GM23338 (cell line): ENCODE measurements at regions not wholly inside any gene's neighbourhood (a gene's known extent, or its start where the extent isn't known, plus 50 kb on each side); places are given as distances from the start of the nearest gene placed in this dataset.

Source experiments
- ATAC-seq: fragments of 200-7000 bp; cut with Tn5 transposase; 3 replicates; pipeline ENCODE4 v1.9.1; 2020
- DNase-seq: peaks from one replicate; pipeline ENCODE4 v3.0.0-alpha.2; 2015; ENCODE audit warnings: low spot score
- H2AFZ ChIP-seq: fragments of 200-600 bp; sonication (generic); 2 replicates; pipeline ENCODE4 v1.8.0; 2016; ENCODE audit warnings: antibody characterized with exemption, mild to moderate bottlenecking, moderate library complexity
- H3F3A ChIP-seq: fragments of 200-600 bp; sonication (generic); replicated peaks from 2 replicates; pipeline ENCODE4 v1.8.0; 2017; ENCODE audit warnings: antibody characterized with exemption, mixed run types, low read depth
- H3K27ac ChIP-seq: fragments of 200-600 bp; sonication (generic); 2 replicates; pipeline ENCODE4 v1.6.1; 2016; ENCODE audit warnings: low read depth
- H3K27me3 ChIP-seq: fragments of 200-600 bp; sonication (generic); 2 replicates; pipeline ENCODE4 v1.8.0; 2016; ENCODE audit warnings: mild to moderate bottlenecking, mixed run types, moderate library complexity; ENCODE audit not compliant: insufficient read depth
- H3K36me3 ChIP-seq: fragments of 200-600 bp; sonication (generic); 2 replicates; pipeline ENCODE4 v1.8.0; 2016; ENCODE audit warnings: mild to moderate bottlenecking; ENCODE audit not compliant: insufficient read depth
- H3K4me1 ChIP-seq: fragments of 200-600 bp; sonication (generic); 2 replicates; pipeline ENCODE4 v1.8.0; 2016; ENCODE audit warnings: mild to moderate bottlenecking, moderate library complexity; ENCODE audit not compliant: insufficient read depth
- H3K4me2 ChIP-seq: fragments of 200-600 bp; sonication (generic); 2 replicates; pipeline ENCODE4 v1.7.1; 2017; ENCODE audit warnings: mixed run types
- H3K4me3 ChIP-seq: fragments of 200-600 bp; sonication (generic); 2 replicates; pipeline ENCODE4 v1.6.1; 2016; ENCODE audit warnings: mixed run types
- H3K79me2 ChIP-seq: fragments of 200-600 bp; sonication (generic); replicated peaks from 2 replicates; pipeline ENCODE4 v1.8.0; 2017; ENCODE audit warnings: mild to moderate bottlenecking; ENCODE audit not compliant: insufficient read depth
- H3K9me2 ChIP-seq: fragments of 200-600 bp; sonication (generic); 2 replicates; pipeline ENCODE4 v1.8.0; 2017; ENCODE audit not compliant: insufficient read depth
- H4K20me1 ChIP-seq: fragments of 200-600 bp; sonication (generic); replicated peaks from 2 replicates; pipeline ENCODE4 v1.8.0; 2017; ENCODE audit warnings: mild to moderate bottlenecking; ENCODE audit not compliant: insufficient read depth
- H3K27ac Mint-ChIP-seq: 2 replicates; pipeline ENCODE4 v1.8.0; 2020; ENCODE audit warnings: inconsistent platforms, mild to moderate bottlenecking, moderate library complexity, mixed read lengths
- H3K27me3 Mint-ChIP-seq: 3 replicates; pipeline ENCODE4 v1.8.0; 2022; ENCODE audit warnings: low read depth, mild to moderate bottlenecking, moderate library complexity, mixed read lengths, inconsistent platforms; ENCODE audit not compliant: insufficient read depth, poor library complexity
- H3K36me3 Mint-ChIP-seq: 3 replicates; pipeline ENCODE4 v1.8.0; 2021; ENCODE audit warnings: low read depth, mild to moderate bottlenecking, inconsistent platforms, moderate library complexity, mixed read lengths
- H3K4me1 Mint-ChIP-seq: 3 replicates; pipeline ENCODE4 v1.8.0; 2020; ENCODE audit warnings: mild to moderate bottlenecking, inconsistent platforms, mixed read lengths
- H3K4me3 Mint-ChIP-seq: 3 replicates; pipeline ENCODE4 v1.8.0; 2021; ENCODE audit warnings: moderate library complexity, mild to moderate bottlenecking, inconsistent platforms, mixed read lengths
- H3K9me3 Mint-ChIP-seq: 3 replicates; pipeline ENCODE4 v1.8.0; 2020; ENCODE audit warnings: moderate library complexity, mild to moderate bottlenecking, inconsistent platforms, mixed read lengths
- CREB1 ChIP-seq: fragments of 250-450 bp; sonication (Bioruptor Pico); IDR thresholded peaks from 2 replicates; pipeline ENCODE4 v1.5.0; 2020; ENCODE audit warnings: low read depth, mild to moderate bottlenecking, moderate library complexity
- CTCF ChIP-seq, 2 experiments: fragments of 200-600 bp in 1 of 2; sonication (generic) in 1 of 2; conservative IDR thresholded peaks; 2 replicates each; pipeline versions ENCODE4 v1.5.1 to v1.6.1; 2016 to 2017; ENCODE audit warnings: antibody characterized with exemption in 2 of 2, low read depth in 2 of 2, mild to moderate bottlenecking in 2 of 2, moderate library complexity in 1 of 2
- ETS1 ChIP-seq: IDR thresholded peaks from 2 replicates; pipeline ENCODE4 v1.6.1; 2016; ENCODE audit warnings: antibody characterized with exemption
- EZH2 ChIP-seq: fragments of 200-600 bp; sonication (generic); IDR thresholded peaks from one replicate; pipeline ENCODE4 v1.8.0; 2017; ENCODE audit warnings: antibody characterized with exemption, mild to moderate bottlenecking, low read depth; ENCODE audit not compliant: unreplicated experiment
- EZH2phosphoT487 ChIP-seq: fragments of 200-600 bp; sonication (generic); IDR thresholded peaks from one replicate; pipeline ENCODE4 v1.8.1; 2018; ENCODE audit warnings: antibody characterized with exemption; ENCODE audit not compliant: unreplicated experiment
- JUNB ChIP-seq: IDR thresholded peaks from one replicate; pipeline ENCODE4 v1.6.1; 2016; ENCODE audit warnings: antibody characterized with exemption; ENCODE audit not compliant: unreplicated experiment
- NANOG ChIP-seq: IDR thresholded peaks from 2 replicates; pipeline ENCODE4 v1.6.1; 2016; ENCODE audit warnings: antibody characterized with exemption, borderline replicate concordance
- POLR2AphosphoS5 ChIP-seq: IDR thresholded peaks from 2 replicates; pipeline ENCODE4 v1.6.1; 2016; ENCODE audit warnings: antibody characterized with exemption, low read depth
- REST ChIP-seq: IDR thresholded peaks from one replicate; pipeline ENCODE4 v1.6.1; 2018; ENCODE audit warnings: antibody characterized with exemption; ENCODE audit not compliant: unreplicated experiment
- STAT1 ChIP-seq: IDR thresholded peaks from one replicate; pipeline ENCODE4 v1.6.1; 2016; ENCODE audit warnings: antibody characterized with exemption; ENCODE audit not compliant: unreplicated experiment
- ZNF114 ChIP-seq: fragments of 250-450 bp; sonication (Bioruptor Pico); IDR thresholded peaks from 2 replicates; pipeline ENCODE4 v1.5.0; 2020; ENCODE audit warnings: mild to moderate bottlenecking, moderate library complexity
- ZNF331 ChIP-seq: fragments of 250-450 bp; sonication (Bioruptor Pico); IDR thresholded peaks from 2 replicates; pipeline ENCODE4 v1.5.0; 2020; ENCODE audit warnings: low read depth, mild to moderate bottlenecking, moderate library complexity
- ZNF462 ChIP-seq: fragments of 250-450 bp; sonication (Bioruptor Pico); IDR thresholded peaks from 2 replicates; pipeline ENCODE4 v1.5.0; 2020; ENCODE audit warnings: mild to moderate bottlenecking, moderate library complexity

GRCh38 chr4:10841697-10842096 is 157.1 kb upstream of the CLNK start:
- no peaks in the 10 kb centered on the region for H3K4me1 ChIP-seq
- no peak overlapping the region for H3K27ac ChIP-seq
- DNase-seq (no peak), ATAC-seq (no peak)
- Mint-ChIP-seq H3K9me3 (no peaks in the 10 kb centered on the region), H3K27me3 (no peaks in the 10 kb centered on the region), H3K4me3 (no peak overlapping the region), H3K4me1 (peaks cover 5% of the 10 kb centered on the region), H3K27ac (no peak overlapping the region), H3K36me3 (no peaks in the 10 kb centered on the region)
- H3K4me2 ChIP-seq = no peak overlapping the region
- no peak overlapping the region for H3K4me3 ChIP-seq
- H2AFZ ChIP-seq = no peak overlapping the region
- TF ChIP-seq ETS1 (no peak), CTCF (conservative IDR thresholded peaks at IDR 0.05; ENCODE audit: low read depth in 2 of 2) (no peak), ZNF114 (no peak), STAT1 (no peak), JUNB (no peak), CREB1 (CRISPR knock-in tag) (no peak), REST (no peak), EZH2phosphoT487 (no peak), POLR2AphosphoS5 (no peak), ZNF331 (CRISPR knock-in tag) (no peak), ZNF462 (CRISPR knock-in tag) (no peak), NANOG (no peak), EZH2 (no peak)
- no peaks in the 10 kb centered on the region for H3K9me2 ChIP-seq
- H3F3A ChIP-seq = no peaks in the 10 kb centered on the region
- H3K79me2 ChIP-seq = no peaks in the 10 kb centered on the region
- H4K20me1 ChIP-seq = no peaks in the 10 kb centered on the region
- no peaks in the 10 kb centered on the region for H3K27me3 ChIP-seq
- no peaks in the 10 kb centered on the region for H3K36me3 ChIP-seq
